ENCODE measurements at regions not wholly inside any gene's neighbourhood (a gene's known extent, or its start where the extent isn't known, plus 50 kb on each side); places are given as distances from the start of the nearest gene placed in this dataset.

GRCh38 chr6:130587778-130588520 is 222.1 kb downstream of the TMEM200A start:
- no peak overlapping the region for H2BK5ac ChIP-seq (ENCODE audit: low read depth, low read length, poor library complexity, severe bottlenecking)
- no peak overlapping the region for H3K23ac ChIP-seq (ENCODE audit: low read length in 2 of 2)
- no peak overlapping the region for H3K18ac ChIP-seq (ENCODE audit: low read depth in 1 of 2, low read length in 2 of 2)
- no peaks in the 10 kb centered on the region for H3K79me1 ChIP-seq (replicated peaks; ENCODE audit: low read length, poor library complexity, severe bottlenecking)
- no peak overlapping the region for H3K9ac ChIP-seq (ENCODE audit: low read length)
- no peak overlapping the region for H4K8ac ChIP-seq (ENCODE audit: low read length)
- H3K36me3 ChIP-seq (ENCODE audit: control insufficient read depth in 1 of 2, insufficient read depth in 2 of 2, low read depth in 1 of 2, low read length in 2 of 2) = no peaks in the 10 kb centered on the region
- H3K14ac ChIP-seq (ENCODE audit: low read length in 2 of 2) = no peak overlapping the region
- no peak overlapping the region for H3K4me2 ChIP-seq (ENCODE audit: low read length, poor library complexity, severe bottlenecking)
- H2BK15ac ChIP-seq (ENCODE audit: low read depth, poor library complexity, severe bottlenecking) = no peak overlapping the region
- H2AFZ ChIP-seq (ENCODE audit: low read depth, low read length) = no peak overlapping the region
- H4K91ac ChIP-seq (ENCODE audit: low read length) = no peak overlapping the region
- H3K27ac ChIP-seq (ENCODE audit: low read length, poor library complexity, severe bottlenecking) = no peak overlapping the region
- no peak overlapping the region for H3K4ac ChIP-seq (ENCODE audit: low read depth in 1 of 2, low read length in 2 of 2)
- H3K9me3 ChIP-seq (ENCODE audit: control insufficient read depth, low read length) = peaks cover 5% of the 10 kb centered on the region
- no peak overlapping the region for H2BK120ac ChIP-seq (ENCODE audit: low read depth, low read length)
- H2BK12ac ChIP-seq (ENCODE audit: low read length in 2 of 2) = no peak overlapping the region
- 95% methylated on average over 1 of the region's 2 CpGs for WGBS
- no peaks in the 10 kb centered on the region for H3K4me1 ChIP-seq (ENCODE audit: control insufficient read depth, insufficient read depth, low read depth, low read length)
- no peak overlapping the region for H2AK5ac ChIP-seq (ENCODE audit: low read length, severe bottlenecking)
- H3K4me3 ChIP-seq (ENCODE audit: insufficient read depth in 1 of 2, low read depth in 1 of 2, low read length in 2 of 2) = no peak overlapping the region
- no peaks in the 10 kb centered on the region for H3K27me3 ChIP-seq (ENCODE audit: control insufficient read depth in 1 of 2, insufficient read depth in 1 of 2, low read length in 2 of 2)
- DNase-seq = peak; percentile 26

- H3K18ac ChIP-seq (ENCODE audit: low read depth in 1 of 2, low read length in 2 of 2) = no peak overlapping the region
- no peaks in the 10 kb centered on the region for H3K4me1 ChIP-seq (ENCODE audit: control insufficient read depth, insufficient read depth, low read depth, low read length)
- no peak overlapping the region for H3K27ac ChIP-seq (ENCODE audit: low read length, poor library complexity, severe bottlenecking)
- H2BK5ac ChIP-seq (ENCODE audit: low read depth, low read length, poor library complexity, severe bottlenecking) = no peak overlapping the region
- H4K8ac ChIP-seq (ENCODE audit: low read length) = no peak overlapping the region
- H3K9ac ChIP-seq (ENCODE audit: low read length) = no peak overlapping the region
- peak overlapping the region in 1 of 2 experiments; percentile 23 for H2BK12ac ChIP-seq (ENCODE audit: low read length in 2 of 2)
- H2AFZ ChIP-seq (ENCODE audit: low read depth, low read length) = no peak overlapping the region
- no peak overlapping the region for H2BK15ac ChIP-seq (ENCODE audit: low read depth, poor library complexity, severe bottlenecking)
- H4K91ac ChIP-seq (ENCODE audit: low read length) = no peak overlapping the region
- H3K79me1 ChIP-seq (replicated peaks; ENCODE audit: low read length, poor library complexity, severe bottlenecking) = no peaks in the 10 kb centered on the region
- no peak overlapping the region for H3K4me2 ChIP-seq (ENCODE audit: low read length, poor library complexity, severe bottlenecking)
- no peak overlapping the region for H3K4ac ChIP-seq (ENCODE audit: low read depth in 1 of 2, low read length in 2 of 2)
- no peak overlapping the region for H3K4me3 ChIP-seq (ENCODE audit: insufficient read depth in 1 of 2, low read depth in 1 of 2, low read length in 2 of 2)
- H2BK120ac ChIP-seq (ENCODE audit: low read depth, low read length) = no peak overlapping the region
- no peak overlapping the region for H3K14ac ChIP-seq (ENCODE audit: low read length in 2 of 2)
- WGBS = no CpG with 5 or more reads among the region's 1 CpG
- peaks cover 5% of the 10 kb centered on the region for H3K9me3 ChIP-seq (ENCODE audit: control insufficient read depth, low read length)
- no peak overlapping the region for H2AK5ac ChIP-seq (ENCODE audit: low read length, severe bottlenecking)
- no peaks in the 10 kb centered on the region for H3K36me3 ChIP-seq (ENCODE audit: control insufficient read depth in 1 of 2, insufficient read depth in 2 of 2, low read depth in 1 of 2, low read length in 2 of 2)
- no peak overlapping the region for H3K23ac ChIP-seq (ENCODE audit: low read length in 2 of 2)
- H3K27me3 ChIP-seq (ENCODE audit: control insufficient read depth in 1 of 2, insufficient read depth in 1 of 2, low read length in 2 of 2) = no peaks in the 10 kb centered on the region
- DNase-seq = no peak
Observed at GRCh38 chr6:130593200-130593599, 227.4 kb downstream of the TMEM200A start.

GRCh38 chr6:130593948-130594347 is 228.1 kb downstream of the TMEM200A start:
- no peaks in the 10 kb centered on the region for H3K27me3 ChIP-seq (ENCODE audit: control insufficient read depth in 1 of 2, insufficient read depth in 1 of 2, low read length in 2 of 2)
- H3K4ac ChIP-seq (ENCODE audit: low read depth in 1 of 2, low read length in 2 of 2) = no peak overlapping the region
- H2BK5ac ChIP-seq (ENCODE audit: low read depth, low read length, poor library complexity, severe bottlenecking) = no peak overlapping the region
- no peak overlapping the region for H3K18ac ChIP-seq (ENCODE audit: low read depth in 1 of 2, low read length in 2 of 2)
- H3K4me3 ChIP-seq (ENCODE audit: insufficient read depth in 1 of 2, low read depth in 1 of 2, low read length in 2 of 2) = no peak overlapping the region
- no peak overlapping the region for H2BK12ac ChIP-seq (ENCODE audit: low read length in 2 of 2)
- no peaks in the 10 kb centered on the region for H3K36me3 ChIP-seq (ENCODE audit: control insufficient read depth in 1 of 2, insufficient read depth in 2 of 2, low read depth in 1 of 2, low read length in 2 of 2)
- WGBS = 77% methylated on average over 2 of the region's 3 CpGs
- no peak overlapping the region for H3K4me2 ChIP-seq (ENCODE audit: low read length, poor library complexity, severe bottlenecking)
- no peak overlapping the region for H2AK5ac ChIP-seq (ENCODE audit: low read length, severe bottlenecking)
- H4K91ac ChIP-seq (ENCODE audit: low read length) = no peak overlapping the region
- H3K4me1 ChIP-seq (ENCODE audit: control insufficient read depth, insufficient read depth, low read depth, low read length) = no peaks in the 10 kb centered on the region
- no peak overlapping the region for H2AFZ ChIP-seq (ENCODE audit: low read depth, low read length)
- no peak overlapping the region for H3K9ac ChIP-seq (ENCODE audit: low read length)
- H3K27ac ChIP-seq (ENCODE audit: low read length, poor library complexity, severe bottlenecking) = no peak overlapping the region
- no peaks in the 10 kb centered on the region for H3K79me1 ChIP-seq (replicated peaks; ENCODE audit: low read length, poor library complexity, severe bottlenecking)
- DNase-seq = no peak
- H3K14ac ChIP-seq (ENCODE audit: low read length in 2 of 2) = no peak overlapping the region
- H2BK120ac ChIP-seq (ENCODE audit: low read depth, low read length) = no peak overlapping the region
- H3K23ac ChIP-seq (ENCODE audit: low read length in 2 of 2) = no peak overlapping the region
- H3K9me3 ChIP-seq (ENCODE audit: control insufficient read depth, low read length) = peaks cover 5% of the 10 kb centered on the region
- no peak overlapping the region for H4K8ac ChIP-seq (ENCODE audit: low read length)
- H2BK15ac ChIP-seq (ENCODE audit: low read depth, poor library complexity, severe bottlenecking) = no peak overlapping the region

GRCh38 chr6:130598021-130598989 is 228.9 kb upstream of the SMLR1 start:
- Histone ChIP-seq H3K18ac (ENCODE audit: low read depth in 1 of 2, low read length in 2 of 2) (peak overlapping the region in 1 of 2 experiments; percentile 41), H3K23ac (ENCODE audit: low read length in 2 of 2) (no peak overlapping the region), H3K4me3 (ENCODE audit: insufficient read depth in 1 of 2, low read depth in 1 of 2, low read length in 2 of 2) (no peak overlapping the region), H2AK5ac (ENCODE audit: low read length, severe bottlenecking) (no peak overlapping the region), H3K27me3 (ENCODE audit: control insufficient read depth in 1 of 2, insufficient read depth in 1 of 2, low read length in 2 of 2) (no peaks in the 10 kb centered on the region), H2BK15ac (ENCODE audit: low read depth, poor library complexity, severe bottlenecking) (no peak overlapping the region), H3K27ac (ENCODE audit: low read length, poor library complexity, severe bottlenecking) (no peak overlapping the region), H2BK120ac (ENCODE audit: low read depth, low read length) (no peak overlapping the region), H3K9me3 (ENCODE audit: control insufficient read depth, low read length) (no peaks in the 10 kb centered on the region), H2BK12ac (ENCODE audit: low read length in 2 of 2) (peak overlapping the region in 1 of 2 experiments; percentile 56), H3K9ac (ENCODE audit: low read length) (peak overlapping the region; percentile 20), H4K91ac (ENCODE audit: low read length) (no peak overlapping the region), H3K4ac (ENCODE audit: low read depth in 1 of 2, low read length in 2 of 2) (no peak overlapping the region), H3K79me1 (replicated peaks; ENCODE audit: low read length, poor library complexity, severe bottlenecking) (no peaks in the 10 kb centered on the region), H3K4me1 (ENCODE audit: control insufficient read depth, insufficient read depth, low read depth, low read length) (peaks cover 4% of the 10 kb centered on the region), H3K4me2 (ENCODE audit: low read length, poor library complexity, severe bottlenecking) (no peak overlapping the region), H2AFZ (ENCODE audit: low read depth, low read length) (no peak overlapping the region), H2BK5ac (ENCODE audit: low read depth, low read length, poor library complexity, severe bottlenecking) (no peak overlapping the region), H4K8ac (ENCODE audit: low read length) (no peak overlapping the region), H3K36me3 (ENCODE audit: control insufficient read depth in 1 of 2, insufficient read depth in 2 of 2, low read depth in 1 of 2, low read length in 2 of 2) (no peaks in the 10 kb centered on the region), H3K14ac (ENCODE audit: low read length in 2 of 2) (no peak overlapping the region)
- DNase-seq = no peak
- 100% methylated on average over 1 of the region's 2 CpGs for WGBS
